Lower leg skin (tissue), 3 donors: ENCODE measurements at regions not wholly inside any gene's neighbourhood (a gene's known extent, or its start where the extent isn't known, plus 50 kb on each side); places are given as distances from the start of the nearest gene placed in this dataset.

ENCODE experiments used
- CTCF ChIP-seq, 3 donors: fragments of 450-650 bp; IDR thresholded peaks; one replicate each; pipeline ENCODE4 v1.5.1; 2016; ENCODE audit warnings: antibody characterized with exemption in 3 of 3, mild to moderate bottlenecking in 3 of 3, moderate library complexity in 2 of 3
- POLR2A ChIP-seq, 2 donors: fragments of 450-650 bp; IDR thresholded peaks; one replicate each; pipeline ENCODE4 v1.6.1; 2016 to 2017; ENCODE audit warnings: antibody characterized with exemption in 2 of 2, mild to moderate bottlenecking in 1 of 2, moderate library complexity in 1 of 2

- TF ChIP-seq CTCF (IDR thresholded peaks at IDR 0.05) (no peak), POLR2A (IDR thresholded peaks at IDR 0.05) (no peak)
Observed at GRCh38 chr13:107907065-107907805, 308.1 kb downstream of the LIG4 start.
